ENCODE measurements at regions not wholly inside any gene's neighbourhood (a gene's known extent, or its start where the extent isn't known, plus 50 kb on each side); places are given as distances from the start of the nearest gene placed in this dataset.
"Not testable (repeated sequence)": the region's sequence is repeated elsewhere in the genome, so short reads cannot be mapped to it uniquely, and the experiment has no call there.

DNA sequence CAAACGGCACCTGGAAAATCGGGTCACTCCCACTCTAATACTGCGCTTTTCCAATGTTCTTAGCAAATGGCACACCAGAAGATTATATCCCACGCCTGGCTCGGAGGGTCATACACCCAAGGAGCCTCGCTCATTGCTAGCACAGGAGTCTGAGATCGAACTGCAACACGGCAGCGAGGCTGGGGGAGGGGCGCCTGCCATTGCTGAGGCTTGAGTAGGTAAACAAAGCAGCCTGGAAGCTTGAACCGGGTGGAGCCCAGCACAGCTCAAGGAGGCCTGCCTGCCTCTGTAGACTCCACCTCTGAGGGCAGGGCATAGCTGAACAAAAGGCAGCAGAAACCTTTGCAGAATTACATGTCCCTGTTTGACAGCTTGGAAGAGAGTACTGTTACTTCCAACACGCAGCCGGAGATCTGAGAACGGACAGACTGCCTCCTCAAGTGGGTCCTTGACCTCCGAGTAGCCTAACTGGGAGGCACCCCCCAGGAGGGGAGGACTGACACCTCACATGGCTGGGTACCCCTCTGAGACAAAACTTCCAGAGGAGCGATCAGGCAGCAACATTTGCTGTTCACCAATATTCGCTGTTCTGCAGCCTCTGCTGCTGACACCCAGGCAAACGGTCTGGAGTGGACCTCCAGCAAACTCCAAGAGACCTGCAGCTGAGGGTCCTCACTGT, 472.3 kb upstream of the PHF14 start:
- not testable (repeated sequence) for DNase-seq

DNA sequence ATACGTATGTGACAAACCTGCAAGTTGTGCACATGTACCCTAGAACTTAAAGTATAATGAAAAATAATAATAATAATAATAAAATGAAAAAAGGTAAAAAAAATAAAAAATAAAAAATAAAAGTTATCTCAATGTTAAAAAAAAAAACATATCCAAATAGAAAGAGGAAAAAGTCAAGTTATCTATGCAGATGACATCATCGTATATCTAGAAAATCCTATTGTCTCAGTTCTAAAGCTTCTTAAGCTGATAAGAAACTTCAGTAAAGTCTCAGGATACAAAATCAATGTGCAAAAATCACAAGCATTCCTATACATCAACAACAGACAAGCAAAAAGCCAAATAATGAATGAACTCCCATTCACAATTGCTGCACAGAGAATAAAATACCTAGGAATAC, 466.6 kb upstream of the PHF14 start:
- no peak for DNase-seq

DNA sequence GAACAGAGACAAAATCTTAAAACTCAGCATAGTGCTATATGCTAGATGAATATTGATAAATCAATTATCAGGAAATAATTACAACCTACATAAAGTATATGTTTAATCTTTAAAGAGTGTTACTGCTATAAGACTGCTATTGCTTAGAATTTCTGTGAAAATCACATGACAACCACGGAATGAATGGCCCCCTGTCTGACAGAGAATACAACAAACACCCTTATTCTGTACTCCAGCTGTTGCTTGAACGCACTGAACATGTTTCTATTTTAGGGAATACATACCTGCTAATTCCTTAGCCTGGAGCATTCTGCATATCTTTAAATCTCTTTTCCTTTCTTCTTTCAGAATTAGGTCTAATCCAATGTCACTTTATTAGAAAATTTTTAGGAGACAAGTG, 452.4 kb upstream of the PHF14 start:
- DNase-seq: no peak

DNA sequence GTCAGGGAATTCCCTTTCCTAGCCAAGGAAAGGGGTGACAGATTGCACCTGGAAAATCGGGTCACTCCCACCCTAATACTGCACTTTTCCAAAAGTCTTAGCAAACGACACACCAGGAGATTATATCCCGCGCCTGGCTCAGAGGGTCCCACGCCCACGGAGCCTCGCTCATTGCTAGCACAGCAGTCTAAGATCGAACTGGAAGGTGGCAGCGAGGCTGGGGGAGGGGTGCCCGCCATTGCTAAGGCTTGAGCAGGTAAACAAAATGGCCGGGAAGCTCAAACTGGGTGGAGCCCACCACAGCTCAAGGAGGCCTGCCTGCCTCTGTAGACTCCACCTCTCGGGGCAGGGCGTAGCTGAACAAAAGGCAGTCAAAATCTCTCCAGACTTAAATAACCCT, 440.2 kb upstream of the PHF14 start:
- DNase-seq: not testable (repeated sequence)

DNA sequence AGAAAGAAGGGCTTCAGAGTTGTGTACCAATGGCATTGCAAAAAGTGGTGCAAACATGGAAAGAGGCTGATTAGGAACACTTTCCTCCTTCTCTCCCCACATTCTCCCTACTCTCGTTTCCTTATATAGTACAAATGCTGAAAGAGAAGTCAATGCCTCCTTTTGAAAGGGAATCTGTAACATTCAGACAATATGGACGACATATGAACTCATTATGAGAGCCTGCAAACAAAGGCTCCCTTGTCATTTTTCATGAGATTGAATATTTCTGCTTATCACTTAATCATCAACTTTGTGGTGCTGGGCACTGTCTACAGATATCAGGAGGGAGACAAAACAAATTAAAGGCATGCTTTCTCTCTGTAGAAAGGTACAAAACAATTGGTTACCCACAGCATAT, 437.1 kb upstream of the PHF14 start:
- no peak for DNase-seq

DNA sequence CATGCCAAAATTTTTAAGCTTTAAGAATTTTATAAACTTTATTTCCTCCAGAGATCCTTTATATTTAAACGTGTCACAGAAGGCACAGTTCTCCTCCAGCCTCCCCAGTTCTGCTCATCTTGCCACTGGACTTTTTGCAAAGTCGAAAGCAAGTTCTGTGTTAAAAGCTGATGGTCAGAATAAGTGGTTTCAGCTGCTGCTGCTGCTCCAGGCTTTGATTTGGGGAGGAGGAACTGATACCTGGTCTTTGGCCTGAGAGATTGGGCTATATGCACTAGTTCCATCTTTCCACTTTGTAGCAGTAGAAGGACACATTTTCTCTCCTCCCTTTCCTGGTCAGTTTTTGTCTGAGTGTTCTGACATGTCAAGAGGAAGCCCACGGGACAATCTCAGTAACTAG, 435.9 kb upstream of the PHF14 start:
- DNase-seq: no peak

DNA sequence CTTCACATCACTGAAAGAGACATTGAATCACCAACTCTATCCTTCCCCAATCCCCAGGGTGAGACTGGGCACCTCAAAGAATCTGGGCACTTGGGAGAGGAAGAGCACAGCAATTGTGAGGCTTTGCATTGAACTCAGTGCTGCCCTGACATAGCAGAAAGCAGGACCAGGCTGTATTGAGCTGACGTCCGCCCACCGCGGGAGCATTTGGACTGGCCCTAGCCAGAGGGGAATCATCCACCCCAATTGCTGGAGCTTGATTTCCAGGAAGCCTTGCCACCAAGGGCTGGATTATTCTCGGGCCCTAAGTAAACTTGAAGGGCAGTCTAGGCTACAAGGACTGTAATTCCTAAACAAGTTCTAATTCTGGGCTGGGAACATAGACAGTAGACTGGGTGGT, 416.3 kb upstream of the PHF14 start:
- DNase-seq: no peak

DNA sequence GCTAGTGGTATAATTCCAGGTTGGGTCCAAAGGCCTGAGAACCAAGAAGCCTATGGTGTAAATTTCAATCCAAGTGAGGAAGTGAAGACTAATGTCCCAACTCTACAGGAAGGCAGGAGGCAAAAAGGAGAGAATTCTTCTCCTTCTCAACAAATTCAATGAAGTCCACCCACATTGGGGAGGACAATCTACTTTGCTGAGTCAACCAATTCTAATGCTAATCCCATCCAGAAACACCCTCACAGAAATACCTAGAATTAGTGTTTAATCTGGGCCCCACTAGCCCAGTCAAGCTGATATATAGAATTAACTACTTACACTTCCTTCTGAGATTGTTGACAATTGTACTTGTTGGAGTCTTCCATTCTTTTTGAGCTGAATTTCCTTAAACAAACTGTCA, 413.2 kb upstream of the PHF14 start:
- no peak for DNase-seq

DNA sequence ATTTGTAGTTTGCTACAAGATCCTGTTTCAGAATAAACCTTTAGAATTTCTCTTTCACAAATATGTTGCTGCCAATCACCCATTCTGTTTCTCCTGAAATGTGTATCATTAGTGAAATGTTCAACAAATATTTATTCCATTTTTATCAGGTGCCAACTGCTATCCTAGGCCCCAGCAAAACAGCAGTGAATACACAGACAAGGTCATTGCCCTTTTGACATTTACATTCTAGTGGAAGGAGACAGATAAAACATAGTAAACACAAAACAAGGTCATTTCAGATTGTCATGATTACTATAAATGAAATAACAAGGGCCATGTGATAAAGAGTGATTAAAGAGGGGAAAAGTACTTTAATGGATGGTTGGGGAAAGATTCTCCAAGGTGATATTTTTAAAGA, 404.8 kb upstream of the PHF14 start:
- no peak for DNase-seq

DNA sequence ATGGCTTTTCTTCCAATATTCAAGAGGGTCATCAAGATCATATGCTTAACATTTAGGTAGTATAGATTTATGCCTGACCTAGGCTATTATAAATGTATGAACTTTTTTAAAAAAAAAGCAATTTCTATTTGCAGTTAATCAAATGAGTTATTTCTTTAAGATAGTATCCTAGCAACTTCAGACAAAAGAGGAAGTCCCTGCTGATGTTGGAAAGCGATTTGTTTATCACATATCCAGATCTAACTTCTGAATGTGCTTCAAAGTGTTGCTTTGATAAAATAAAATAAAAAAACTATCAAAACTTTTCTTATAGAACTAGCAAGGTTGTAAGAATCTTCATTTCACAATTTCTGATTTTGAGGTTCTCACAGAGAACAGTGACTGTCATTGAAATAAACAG, 401.9 kb upstream of the PHF14 start:
- no peak for DNase-seq

DNA sequence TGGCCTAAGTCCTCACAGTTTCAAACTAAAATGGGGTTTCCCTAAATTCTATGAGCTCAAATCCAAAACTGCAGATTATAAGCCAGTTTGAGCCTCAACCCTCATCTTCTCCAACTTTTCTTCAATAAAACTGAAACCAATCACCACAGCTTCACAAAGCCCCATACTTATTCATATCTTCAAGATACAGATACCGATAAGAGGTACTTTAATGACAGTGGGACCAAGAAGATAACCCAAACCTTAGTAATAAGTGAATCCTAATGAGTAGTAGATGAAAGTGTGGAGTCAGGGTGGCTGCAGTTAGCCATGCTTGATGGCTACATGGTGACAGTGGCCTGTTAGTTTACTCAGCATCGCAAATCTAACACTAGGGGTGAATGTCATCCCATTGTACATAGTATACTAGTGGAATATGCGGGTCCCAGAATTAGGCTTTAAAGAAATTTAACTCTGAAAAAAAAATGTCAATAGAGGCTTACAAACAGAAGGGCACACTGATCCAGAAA, 395.8 kb upstream of the PHF14 start:
- DNase-seq: no peak

DNA sequence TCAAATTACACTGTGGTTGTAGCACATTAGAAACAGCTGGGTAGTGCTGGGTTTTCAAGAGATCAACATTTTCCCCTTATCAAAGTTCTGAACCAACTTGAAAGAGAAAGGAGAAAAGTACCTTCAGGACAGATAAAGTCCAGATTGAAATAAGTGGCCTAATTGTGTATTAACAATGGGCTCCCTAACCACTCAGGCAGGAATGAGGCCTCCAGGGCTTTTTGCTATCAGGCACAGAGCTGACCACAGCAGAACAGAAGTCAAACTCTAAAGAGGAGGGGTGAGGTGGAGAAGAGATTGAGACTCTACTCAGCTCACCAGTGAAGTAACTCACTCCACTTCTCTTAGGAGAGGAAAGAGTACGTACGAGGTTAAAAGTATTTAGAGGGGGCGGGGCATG, 394.1 kb upstream of the PHF14 start:
- no peak for DNase-seq

DNA sequence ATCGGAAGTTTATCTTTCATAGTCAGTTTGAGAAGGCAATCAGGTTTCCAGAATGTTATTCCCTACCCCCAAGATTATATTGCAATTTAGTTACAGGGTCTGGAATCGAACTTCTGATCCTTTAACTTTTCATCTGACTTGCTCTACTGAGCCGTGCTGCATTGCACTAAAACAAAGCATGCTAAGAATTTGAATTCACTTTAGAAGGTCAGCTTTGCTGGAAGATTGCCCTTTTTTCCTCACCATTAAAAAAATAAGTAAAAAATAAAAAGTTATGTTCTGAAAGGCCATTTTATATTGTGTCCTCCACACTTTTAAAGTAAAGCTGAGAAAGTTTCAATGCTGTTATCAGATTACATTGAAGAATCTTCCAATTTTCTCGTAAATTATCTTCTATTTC, 388.8 kb upstream of the PHF14 start:
- DNase-seq: no peak

DNA sequence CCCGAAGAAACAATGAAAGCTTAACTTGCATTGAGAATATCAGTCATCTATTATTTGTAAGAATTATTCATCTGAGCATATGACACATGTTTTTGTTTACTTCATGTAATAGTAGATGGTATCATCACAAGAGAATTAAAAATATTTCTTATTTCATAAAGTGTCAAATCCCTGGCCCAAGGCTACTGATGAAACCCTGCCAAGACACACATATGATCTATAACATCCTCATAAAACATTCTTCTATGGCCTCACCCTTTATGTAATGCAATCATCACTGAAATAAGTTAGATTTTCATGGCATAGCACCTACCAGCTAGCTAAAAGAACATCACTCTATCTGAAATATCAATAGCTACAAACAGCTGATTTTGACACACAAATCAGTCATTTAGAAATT, 385.6 kb upstream of the PHF14 start:
- no peak for DNase-seq

DNA sequence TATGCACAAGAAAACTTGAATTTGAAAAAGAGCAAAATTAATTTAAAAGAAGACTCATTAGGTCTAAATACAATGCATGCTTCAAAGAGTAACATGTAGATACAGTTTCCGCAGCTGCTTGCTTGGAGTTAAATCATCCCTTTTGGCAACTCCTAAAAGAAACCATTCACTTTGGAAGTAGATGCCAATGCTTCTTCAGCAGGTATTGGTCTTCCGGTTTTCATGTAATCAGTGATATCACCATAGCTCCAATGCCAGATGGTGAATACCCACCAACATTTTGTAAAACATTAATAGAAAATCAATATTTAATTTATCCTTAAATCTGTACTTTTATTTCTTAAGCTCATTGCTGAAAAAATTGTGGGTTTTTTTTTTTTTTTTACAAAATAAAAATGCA, 381.1 kb upstream of the PHF14 start:
- DNase-seq: no peak

DNA sequence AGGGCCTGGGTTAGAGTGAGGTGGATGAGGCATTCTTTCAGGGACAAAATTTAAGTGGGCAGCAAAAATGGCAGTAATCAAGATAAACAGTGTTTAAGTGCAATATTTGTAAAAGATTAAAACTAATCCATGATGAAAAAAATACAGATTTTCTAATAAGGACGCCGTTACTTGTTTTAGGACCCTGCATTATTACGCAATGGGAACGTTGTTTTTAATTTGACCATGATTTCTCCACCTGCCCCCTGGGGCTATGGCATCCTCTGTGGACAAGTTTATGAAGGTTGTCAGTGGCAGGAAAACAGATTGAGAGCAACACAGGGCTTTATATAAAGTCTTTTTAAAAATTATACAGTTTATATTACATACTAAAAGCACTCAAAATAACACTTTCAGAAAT, 380.6 kb upstream of the PHF14 start:
- DNase-seq: no peak

DNA sequence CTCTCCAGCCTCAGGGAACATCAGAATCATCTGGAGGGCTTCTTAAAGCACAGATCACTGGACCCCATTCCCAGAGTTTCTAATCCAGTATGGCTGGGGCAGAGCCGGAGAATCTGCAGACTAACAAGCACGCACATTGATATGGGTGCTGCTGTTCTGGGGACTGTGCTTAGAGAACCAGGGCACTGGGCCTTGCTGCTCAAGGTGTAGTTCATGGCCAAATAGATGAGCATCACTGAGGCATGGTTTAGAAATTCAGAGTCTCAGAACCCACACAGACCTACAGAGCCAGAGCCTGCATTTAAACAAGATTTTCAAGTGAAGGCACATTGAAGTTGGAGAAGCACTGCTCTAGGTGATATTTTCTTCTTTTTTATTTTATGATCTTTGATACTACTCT, 376.8 kb upstream of the PHF14 start:
- DNase-seq: no peak

DNA sequence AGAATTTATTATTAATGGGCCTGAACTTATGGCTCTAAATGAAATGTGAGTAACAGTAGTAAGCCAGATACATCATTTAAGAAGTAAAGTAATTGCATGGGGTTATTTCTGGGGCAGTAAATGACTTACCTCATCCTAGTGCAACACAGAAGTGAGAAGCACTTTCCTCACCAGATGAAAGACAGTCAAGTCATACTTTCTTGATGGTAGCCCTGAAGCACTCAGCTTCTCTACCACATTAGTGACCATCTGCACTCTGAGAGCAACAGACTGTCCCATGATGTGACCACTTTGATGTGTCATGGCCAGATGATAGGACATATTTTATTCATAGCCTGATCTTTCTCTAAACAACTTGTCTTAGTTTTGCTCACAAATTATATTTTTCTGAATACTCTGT, 369.5 kb upstream of the PHF14 start:
- DNase-seq: no peak

DNA sequence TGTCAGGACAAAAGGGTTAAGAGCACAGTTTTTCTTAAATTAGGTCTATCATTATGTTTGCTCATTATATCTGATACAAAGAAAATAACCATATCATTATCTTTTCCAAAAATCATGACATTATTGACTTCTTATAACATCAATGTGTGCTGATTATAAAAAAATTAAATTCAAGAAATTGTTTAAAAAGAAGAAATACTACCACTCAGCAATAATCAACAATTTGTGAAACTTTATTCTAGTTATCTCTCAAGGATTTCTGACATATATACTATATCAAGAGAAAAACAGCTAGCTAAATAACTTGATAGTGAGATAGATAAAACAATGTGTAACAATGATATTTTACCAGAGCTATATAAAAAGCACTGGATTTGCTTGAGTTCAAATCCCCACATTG, 360.7 kb upstream of the PHF14 start:
- DNase-seq: no peak

DNA sequence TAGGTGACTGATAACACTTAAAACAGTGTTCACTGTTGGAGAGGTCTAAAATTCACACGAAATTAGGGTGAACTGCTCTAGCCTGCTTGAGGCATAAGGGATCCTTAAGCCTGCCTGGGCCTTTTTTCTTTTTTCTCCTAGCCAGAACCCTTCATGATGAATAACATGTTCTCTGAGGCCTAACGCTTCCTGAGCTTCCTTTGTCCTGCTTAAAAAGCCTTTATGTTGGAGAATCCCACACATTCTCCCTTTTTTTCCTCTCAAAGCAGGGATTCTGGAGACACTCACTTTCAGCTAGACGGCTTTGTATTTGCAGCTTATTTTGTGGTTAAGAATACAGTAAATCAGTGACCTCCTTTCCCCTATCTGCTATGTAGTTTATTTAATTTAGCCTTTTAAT, 354.7 kb upstream of the PHF14 start:
- no peak for DNase-seq

DNA sequence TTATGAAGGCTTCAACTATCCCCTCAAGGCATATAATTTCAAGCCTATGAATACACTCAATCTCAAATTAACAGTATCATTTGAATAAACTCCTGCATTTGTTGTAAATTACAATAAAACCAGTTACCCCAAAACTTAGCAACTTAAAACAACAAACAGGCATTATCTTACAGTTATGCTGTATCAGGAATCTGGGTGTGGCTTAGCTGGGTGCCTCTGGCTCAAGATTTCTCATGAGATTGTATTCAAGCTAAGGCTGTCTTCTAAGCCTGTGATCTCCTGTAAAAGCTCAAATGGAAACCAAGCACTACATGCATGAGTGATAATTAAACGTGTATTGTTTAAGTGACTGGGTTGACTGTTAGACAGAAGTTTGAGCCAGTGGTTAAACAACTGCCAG, 341.0 kb upstream of the PHF14 start:
- DNase-seq: no peak

DNA sequence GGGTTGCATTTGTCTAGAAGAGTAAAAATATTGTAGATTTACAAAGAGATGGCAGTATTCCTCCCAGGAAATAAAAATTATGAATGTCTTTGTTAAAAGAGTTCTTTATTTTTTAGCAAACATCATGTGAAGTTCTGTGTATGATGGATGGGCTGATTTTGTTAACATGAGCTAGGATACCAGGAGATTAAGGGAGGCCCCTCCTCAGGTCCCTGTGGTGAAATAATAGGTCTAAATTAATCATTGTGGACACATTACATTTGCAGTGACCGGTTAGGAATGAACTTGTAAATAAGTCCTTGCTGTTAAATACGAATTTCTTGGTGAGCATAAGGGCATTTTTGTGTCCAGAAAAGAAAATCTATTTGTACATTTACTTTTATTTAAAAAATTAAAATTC, 339.4 kb upstream of the PHF14 start:
- DNase-seq: no peak

DNA sequence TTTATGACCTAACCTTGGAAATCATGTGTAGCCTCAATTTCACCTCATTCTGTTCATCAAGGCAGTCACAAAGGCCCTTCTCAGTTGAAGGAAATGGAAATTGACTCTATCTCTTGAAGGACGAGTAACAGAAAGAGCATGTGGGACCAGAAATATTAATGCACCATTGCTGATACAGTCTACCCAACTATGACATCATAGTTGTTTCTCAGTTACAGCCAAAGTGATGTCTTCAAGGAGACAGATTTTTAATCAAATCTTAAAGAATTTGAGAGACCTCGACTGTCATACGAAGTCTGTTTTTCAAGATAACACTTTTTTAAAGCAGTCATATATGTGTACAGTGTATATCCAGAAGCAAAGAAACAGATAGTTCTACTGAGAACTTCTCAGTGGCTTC, 335.7 kb upstream of the PHF14 start:
- DNase-seq: no peak

DNA sequence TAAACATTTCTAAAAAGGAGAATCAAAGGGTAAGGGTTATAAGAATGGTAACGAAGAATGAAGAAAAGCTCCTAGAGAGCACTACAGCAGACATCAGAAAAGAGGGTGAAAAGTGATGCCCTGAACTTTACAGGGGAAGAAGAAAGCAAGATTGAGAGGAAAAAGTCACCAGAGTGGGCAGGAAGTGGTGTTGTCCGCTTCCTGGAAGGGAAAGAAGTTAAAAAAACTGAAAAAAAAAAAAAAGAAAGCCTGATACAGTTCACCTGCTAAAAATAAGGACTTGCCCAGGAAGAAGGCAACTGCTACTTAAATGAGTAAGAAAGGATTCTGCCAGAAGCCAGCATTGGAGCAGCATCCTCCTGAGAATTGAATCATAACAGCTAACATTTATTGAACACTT, 330.1 kb upstream of the PHF14 start:
- DNase-seq: no peak

DNA sequence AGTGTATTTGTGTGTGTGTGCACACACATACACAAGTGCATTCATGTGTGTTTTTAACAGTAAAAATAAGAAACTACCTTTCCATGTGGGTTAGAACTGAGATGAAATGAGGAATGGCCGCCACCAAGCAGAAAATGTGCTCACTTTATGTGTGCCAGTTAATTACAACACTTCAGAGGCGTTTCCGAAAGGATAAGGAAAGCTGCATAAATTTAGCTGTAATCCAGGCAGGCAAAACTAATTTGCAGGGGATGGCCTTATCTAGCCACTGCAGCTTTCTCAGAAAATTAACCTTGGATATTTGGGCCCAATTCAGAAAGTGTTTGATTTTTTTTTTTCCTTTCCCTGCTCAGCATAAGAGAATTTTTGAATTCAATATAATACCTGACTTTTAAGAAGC, 328.8 kb upstream of the PHF14 start:
- DNase-seq: no peak

DNA sequence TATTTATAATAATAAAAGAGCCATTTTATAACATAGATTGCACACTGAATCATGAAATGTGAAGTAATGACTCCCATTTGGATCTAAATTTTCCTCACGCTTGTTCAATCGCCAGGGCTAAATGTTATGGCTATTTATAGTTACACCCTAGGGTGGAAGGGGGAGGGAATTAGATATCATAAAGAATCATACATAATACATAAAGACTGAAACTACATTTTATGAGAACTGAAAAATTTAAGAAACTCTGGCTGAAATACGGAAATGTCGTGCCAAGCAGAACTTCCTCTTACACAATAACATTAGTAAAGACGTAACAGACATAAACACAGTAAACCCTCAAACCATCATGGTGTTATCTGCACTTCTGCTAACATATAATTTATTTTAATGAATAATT, 327.5 kb upstream of the PHF14 start:
- DNase-seq: no peak

Measured in stimulated activated CD4-positive, alpha-beta T cell treated with anti-CD3 and anti-CD28 coated beads, Interleukin-2, amount 100 ng/mL, for 48 hours (primary cell).